Keratinocyte (primary cell): ENCODE measurements at regions not wholly inside any gene's neighbourhood (a gene's known extent, or its start where the extent isn't known, plus 50 kb on each side); places are given as distances from the start of the nearest gene placed in this dataset.

Experiments used
- DNase-seq: peaks from one replicate; pipeline ENCODE4 v3.0.0-alpha.2; 2011; ENCODE audit warnings: low read depth, missing footprints, low spot score
- FAIRE-seq: peaks from 2 replicates; lab custom pipeline; 2011; peaks lifted over from hg19 to GRCh38; lab: Jason Lieb, UNC
- H2AFZ ChIP-seq: 2 replicates; pipeline ENCODE4 v1.6.0; 2012; ENCODE audit warnings: low read length, control low read depth, inconsistent platforms; ENCODE audit not compliant: control insufficient read depth
- H3K27ac ChIP-seq: 2 replicates; pipeline ENCODE4 v1.5.1; 2011; ENCODE audit warnings: low read length; ENCODE audit not compliant: control insufficient read depth, insufficient read depth
- H3K27me3 ChIP-seq: 3 replicates; pipeline ENCODE4 v1.6.0; 2011; ENCODE audit warnings: low read length; ENCODE audit not compliant: control insufficient read depth, insufficient read depth; ENCODE audit errors: extremely low read depth
- H3K36me3 ChIP-seq, 2 experiments: 2 replicates in 1 of 2; 3 replicates in 1 of 2; pipeline ENCODE4 v1.5.1; 2011; ENCODE audit warnings: low read length in 2 of 2, mild to moderate bottlenecking in 1 of 2; ENCODE audit not compliant: control insufficient read depth in 2 of 2, insufficient read depth in 2 of 2; ENCODE audit errors: extremely low read depth in 1 of 2
- H3K4me1 ChIP-seq: 3 replicates; pipeline ENCODE4 v1.5.1; 2011; ENCODE audit warnings: low read length; ENCODE audit not compliant: control insufficient read depth, insufficient read depth; ENCODE audit errors: extremely low read depth
- H3K4me2 ChIP-seq: 3 replicates; pipeline ENCODE4 v1.6.0; 2011; ENCODE audit warnings: low read depth, low read length; ENCODE audit not compliant: control insufficient read depth, insufficient read depth; ENCODE audit errors: extremely low read depth
- H3K4me3 ChIP-seq, 3 experiments: fragments of 200-600 bp in 1 of 3; sonication (generic) in 1 of 3; 2 replicates in 2 of 3; 3 replicates in 1 of 3; pipeline ENCODE4 v1.5.1; 2011 to 2016; ENCODE audit warnings: low read length in 3 of 3, mild to moderate bottlenecking in 3 of 3, control low read depth in 2 of 3, inconsistent platforms in 1 of 3, low read depth in 1 of 3, mixed read lengths in 1 of 3, mixed run types in 1 of 3, moderate library complexity in 1 of 3; ENCODE audit not compliant: control insufficient read depth in 2 of 3, insufficient read depth in 2 of 3; ENCODE audit errors: extremely low read depth in 1 of 3
- H3K79me2 ChIP-seq: 2 replicates; pipeline ENCODE4 v1.6.0; 2012; ENCODE audit warnings: low read length; ENCODE audit not compliant: control insufficient read depth, insufficient read depth
- H3K9ac ChIP-seq: 3 replicates; pipeline ENCODE4 v1.6.0; 2011; ENCODE audit warnings: low read length; ENCODE audit not compliant: control insufficient read depth, insufficient read depth; ENCODE audit errors: extremely low read depth
- H3K9me1 ChIP-seq: 3 replicates; pipeline ENCODE4 v1.6.0; 2011; ENCODE audit warnings: low read length; ENCODE audit not compliant: control insufficient read depth, insufficient read depth; ENCODE audit errors: extremely low read depth
- H3K9me3 ChIP-seq: 2 replicates; pipeline ENCODE4 v1.5.1; 2012; ENCODE audit warnings: low read depth, low read length; ENCODE audit not compliant: control insufficient read depth
- H4K20me1 ChIP-seq: 3 replicates; pipeline ENCODE4 v1.6.0; 2011; ENCODE audit warnings: low read length; ENCODE audit not compliant: control insufficient read depth, insufficient read depth; ENCODE audit errors: extremely low read depth
- EZH2 ChIP-seq: IDR thresholded peaks from one replicate; pipeline ENCODE4 v1.6.1; 2012; ENCODE audit warnings: inconsistent platforms, mild to moderate bottlenecking, low read length, moderate library complexity
- dilution Hi-C: fragments of 300-500 bp; cut with MboI; formaldehyde crosslinking; loops from one replicate; pipeline ENCODE4 v1.7.0; 2020; ENCODE audit warnings: low sequenced_read_pairs; ENCODE audit not compliant: extremely low pct_ligation_motif_present
- TF ChIP-seq, protein P1 (sequence below), 3 experiments: IDR thresholded peaks in 1 of 3; conservative IDR thresholded peaks in 1 of 3; optimal IDR thresholded peaks in 1 of 3; 2 replicates in 2 of 3; 3 replicates in 1 of 3; pipeline versions ENCODE3 to v1.5.1; 2011; ENCODE audit warnings: low read length in 3 of 3, mild to moderate bottlenecking in 3 of 3, moderate library complexity in 2 of 3, control low read depth in 1 of 3, inconsistent platforms in 1 of 3; ENCODE audit not compliant: insufficient read depth in 2 of 3; ENCODE audit errors: extremely low read depth in 1 of 3

DNA sequence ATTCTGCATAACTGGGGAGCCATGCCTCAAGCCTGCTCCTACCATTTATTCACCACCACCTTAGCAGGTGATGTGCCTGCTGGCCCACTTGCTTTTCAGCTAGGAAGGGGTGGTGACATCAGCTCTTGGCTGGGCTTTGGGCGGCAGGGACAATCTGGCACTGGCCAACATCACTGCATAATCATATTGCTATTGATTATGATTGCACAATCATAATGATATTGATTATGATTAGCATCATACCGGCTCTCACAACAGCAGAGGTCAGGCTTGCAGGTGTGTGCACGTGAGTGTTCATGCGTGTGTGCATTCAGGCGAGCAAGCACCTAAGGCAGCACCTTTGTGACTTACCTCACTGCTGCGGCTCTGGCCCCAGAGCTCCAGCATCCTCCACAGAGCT lies 273.8 kb downstream of the AJAP1 start:
- dilution Hi-C loops = no loop called here
- no peak overlapping the region for H3K4me3 ChIP-seq
- no peak for FAIRE-seq

DNA sequence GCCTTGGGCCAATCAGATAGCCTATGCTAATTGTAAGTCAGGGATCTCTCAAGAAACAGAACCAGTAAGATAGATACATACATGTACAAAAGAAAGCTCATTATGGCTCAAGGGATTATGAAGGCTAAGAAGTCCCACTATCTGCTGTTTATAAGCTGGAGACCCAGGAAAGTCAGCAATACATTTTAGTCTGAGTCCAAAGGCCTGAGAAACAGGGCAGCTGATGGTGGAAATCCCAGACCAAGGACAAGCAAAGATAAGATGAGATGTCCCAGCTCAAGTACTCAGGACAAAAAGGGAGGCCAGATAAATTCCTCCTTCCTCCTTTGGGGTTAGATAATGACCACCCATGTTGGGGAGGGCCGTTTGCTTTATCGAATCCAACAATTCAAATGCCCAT lies 269.9 kb downstream of the AJAP1 start:
- Histone ChIP-seq H3K27me3 (no peaks in the 10 kb centered on the region), H3K4me3 (no peak overlapping the region), H4K20me1 (no peaks in the 10 kb centered on the region), H3K79me2 (no peaks in the 10 kb centered on the region), H3K4me1 (no peaks in the 10 kb centered on the region), H3K36me3 (no peaks in the 10 kb centered on the region), H3K9me3 (no peaks in the 10 kb centered on the region), H2AFZ (no peak overlapping the region), H3K27ac (no peak overlapping the region), H3K9ac (no peak overlapping the region), H3K9me1 (no peaks in the 10 kb centered on the region), H3K4me2 (no peak overlapping the region)
- DNase-seq (no peak), FAIRE-seq (no peak)
- TF ChIP-seq, protein P1, sequence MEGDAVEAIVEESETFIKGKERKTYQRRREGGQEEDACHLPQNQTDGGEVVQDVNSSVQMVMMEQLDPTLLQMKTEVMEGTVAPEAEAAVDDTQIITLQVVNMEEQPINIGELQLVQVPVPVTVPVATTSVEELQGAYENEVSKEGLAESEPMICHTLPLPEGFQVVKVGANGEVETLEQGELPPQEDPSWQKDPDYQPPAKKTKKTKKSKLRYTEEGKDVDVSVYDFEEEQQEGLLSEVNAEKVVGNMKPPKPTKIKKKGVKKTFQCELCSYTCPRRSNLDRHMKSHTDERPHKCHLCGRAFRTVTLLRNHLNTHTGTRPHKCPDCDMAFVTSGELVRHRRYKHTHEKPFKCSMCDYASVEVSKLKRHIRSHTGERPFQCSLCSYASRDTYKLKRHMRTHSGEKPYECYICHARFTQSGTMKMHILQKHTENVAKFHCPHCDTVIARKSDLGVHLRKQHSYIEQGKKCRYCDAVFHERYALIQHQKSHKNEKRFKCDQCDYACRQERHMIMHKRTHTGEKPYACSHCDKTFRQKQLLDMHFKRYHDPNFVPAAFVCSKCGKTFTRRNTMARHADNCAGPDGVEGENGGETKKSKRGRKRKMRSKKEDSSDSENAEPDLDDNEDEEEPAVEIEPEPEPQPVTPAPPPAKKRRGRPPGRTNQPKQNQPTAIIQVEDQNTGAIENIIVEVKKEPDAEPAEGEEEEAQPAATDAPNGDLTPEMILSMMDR (optimal IDR thresholded peaks at IDR 0.05 in 1 of 3, IDR thresholded peaks at IDR 0.05 in 1 of 3, conservative IDR thresholded peaks at IDR 0.05 in 1 of 3; ENCODE audit: extremely low read depth in 1 of 3, insufficient read depth in 2 of 3, low read length in 3 of 3) = no peak
- TF ChIP-seq EZH2 = no peak
- dilution Hi-C loops = no loop called here

More for the DNA sequence above, 273.8 kb downstream of the AJAP1 start:
- Histone ChIP-seq H3K79me2 (no peaks in the 10 kb centered on the region), H3K4me1 (no peaks in the 10 kb centered on the region), H3K4me2 (no peak overlapping the region), H3K27ac (no peak overlapping the region), H3K9ac (no peak overlapping the region), H3K9me1 (no peaks in the 10 kb centered on the region), H3K9me3 (peaks cover 4% of the 10 kb centered on the region), H3K36me3 (no peaks in the 10 kb centered on the region), H3K27me3 (no peaks in the 10 kb centered on the region), H4K20me1 (no peaks in the 10 kb centered on the region), H2AFZ (no peak overlapping the region)
- DNase-seq = no peak
- TF ChIP-seq, protein P1 (optimal IDR thresholded peaks at IDR 0.05 in 1 of 3, IDR thresholded peaks at IDR 0.05 in 1 of 3, conservative IDR thresholded peaks at IDR 0.05 in 1 of 3; ENCODE audit: extremely low read depth in 1 of 3, insufficient read depth in 2 of 3, low read length in 3 of 3) = no peak
- no peak for TF ChIP-seq EZH2
